ENCODE measurements at regions not wholly inside any gene's neighbourhood (a gene's known extent, or its start where the extent isn't known, plus 50 kb on each side); places are given as distances from the start of the nearest gene placed in this dataset.

GRCh38 chr4:14188214-14188613 is 560.7 kb upstream of the BOD1L1 start:
- Mint-ChIP-seq H3K9me3 (no peaks in the 10 kb centered on the region), H3K36me3 (ENCODE audit: insufficient read depth in 1 of 3, low read depth in 3 of 3) (no peaks in the 10 kb centered on the region), H3K4me3 (no peak overlapping the region), H3K27me3 (ENCODE audit: low read depth) (no peaks in the 10 kb centered on the region), H3K4me1 (peaks cover 4 to 9% of the 10 kb centered on the region in 2 experiments; a peak in 3 of 4 replicates), H3K27ac (no peak overlapping the region)
- Histone ChIP-seq H4K8ac (replicated peaks; ENCODE audit: insufficient read length, low read depth, low read length) (no peak overlapping the region), H3K79me2 (ENCODE audit: insufficient read depth, low read length) (no peaks in the 10 kb centered on the region), H4K20me1 (ENCODE audit: control insufficient read depth, insufficient read depth, insufficient read length) (no peaks in the 10 kb centered on the region), H3K9me3 (ENCODE audit: control insufficient read depth, low read depth, low read length) (no peaks in the 10 kb centered on the region), H3T11ph (ENCODE audit: low read length) (no peak overlapping the region), H3K4me1 (ENCODE audit: insufficient read depth, low read length) (0 out of 2 replicates have a peak, but pooled peaks cover 2% of the 10 kb centered on the region), H2BK20ac (ENCODE audit: low read depth, low read length, poor library complexity, severe bottlenecking) (no peak overlapping the region), H3K14ac (ENCODE audit: insufficient read depth, low read length) (no peak overlapping the region), H3K79me1 (ENCODE audit: insufficient read depth, low read depth, low read length, poor library complexity, severe bottlenecking) (no peaks in the 10 kb centered on the region), H3K9ac (ENCODE audit: extremely low read depth, insufficient read length, low read length) (no peak overlapping the region), H2BK5ac (ENCODE audit: insufficient read length, low read length) (no peak overlapping the region), H2AK5ac (ENCODE audit: insufficient read length, low read length) (no peak overlapping the region), H2BK120ac (ENCODE audit: low read depth, low read length, poor library complexity, severe bottlenecking) (no peak overlapping the region), H3K56ac (ENCODE audit: insufficient read length, low read depth, low read length) (no peak overlapping the region), H3K4ac (ENCODE audit: low read depth, low read length) (no peak overlapping the region), H2BK12ac (ENCODE audit: insufficient read length, low read depth, low read length) (no peak overlapping the region), H3K23me2 (ENCODE audit: insufficient read length, low read depth, low read length, poor library complexity, severe bottlenecking) (no peaks in the 10 kb centered on the region), H3K4me2 (ENCODE audit: insufficient read depth, insufficient read length, low read length) (no peak overlapping the region), H4K5ac (ENCODE audit: insufficient read length, low read depth, low read length) (no peak overlapping the region), H3K23ac (ENCODE audit: insufficient read length, low read depth, low read length) (no peak overlapping the region), H3K27ac (ENCODE audit: insufficient read length, low read depth, low read length) (no peak overlapping the region), H4K91ac (ENCODE audit: insufficient read length, low read depth, low read length) (no peak overlapping the region), H3K18ac (ENCODE audit: insufficient read length, low read depth, low read length) (no peak overlapping the region), H3K27me3 (ENCODE audit: insufficient read depth, low read length) (no peaks in the 10 kb centered on the region), H2AFZ (ENCODE audit: low read length) (no peak overlapping the region), H2BK15ac (ENCODE audit: low read depth, low read length) (no peak overlapping the region)
- no peak for TF ChIP-seq CTCF (conservative IDR thresholded peaks at IDR 0.05)
- DNase-seq: no peak

All from H9 (cell line).